ENCODE measurements at regions not wholly inside any gene's neighbourhood (a gene's known extent, or its start where the extent isn't known, plus 50 kb on each side); places are given as distances from the start of the nearest gene placed in this dataset.

DNA sequence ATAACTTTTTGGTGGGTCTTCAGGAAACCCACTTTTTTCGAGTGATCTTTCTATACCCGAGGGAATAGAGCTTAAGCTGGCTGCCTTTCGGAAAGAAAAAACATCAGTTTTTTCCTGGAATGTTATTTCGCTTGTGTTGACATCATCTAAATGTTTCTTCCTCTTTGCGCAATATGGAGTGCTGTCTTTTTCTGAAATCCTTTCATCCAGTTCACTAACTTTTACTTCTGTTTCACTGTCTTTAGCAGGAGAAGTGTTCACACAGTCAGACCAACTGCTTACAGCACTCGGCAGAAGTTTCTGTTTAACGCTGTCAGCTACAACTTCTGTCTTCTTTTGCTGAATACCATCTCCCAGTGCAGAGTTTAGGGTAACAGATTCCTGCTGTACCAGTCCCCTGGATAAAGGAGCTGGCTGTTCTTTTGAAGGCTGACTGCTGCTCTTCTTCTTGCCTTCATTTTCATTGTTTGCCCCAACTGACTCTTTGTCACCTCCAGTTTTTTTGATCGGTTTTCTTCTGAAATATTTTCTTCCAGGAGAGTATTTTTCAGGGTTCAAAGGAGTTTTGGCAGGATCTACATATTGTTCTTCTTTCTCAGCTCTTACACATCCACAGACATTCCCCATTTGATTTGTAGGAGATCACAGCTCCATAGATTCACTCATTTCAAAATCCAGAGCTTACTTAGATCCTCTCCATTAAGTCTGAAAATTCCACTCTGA, 50.0 kb upstream of the DST start:
- no peaks in the 10 kb centered on the region for H3K9me3 ChIP-seq
- H3K4me2 ChIP-seq = no peak overlapping the region
- no peak overlapping the region for H3K9ac ChIP-seq
- no peak for TF ChIP-seq Cebpa-rat (IDR thresholded peaks at IDR 0.05)
- no peaks in the 10 kb centered on the region; the same call in 1 of the 2 replicates for H3K36me3 ChIP-seq
- no peak overlapping the region for H3K27ac ChIP-seq
- no peaks in the 10 kb centered on the region for H3K27me3 ChIP-seq
- no peak overlapping the region for H3K4me3 ChIP-seq
- H4K20me1 ChIP-seq = no peaks in the 10 kb centered on the region
- no peaks in the 10 kb centered on the region for H3K4me1 ChIP-seq

Data from BLaER1 (cell line).